ENCODE measurements at regions not wholly inside any gene's neighbourhood (a gene's known extent, or its start where the extent isn't known, plus 50 kb on each side); places are given as distances from the start of the nearest gene placed in this dataset.

DNA sequence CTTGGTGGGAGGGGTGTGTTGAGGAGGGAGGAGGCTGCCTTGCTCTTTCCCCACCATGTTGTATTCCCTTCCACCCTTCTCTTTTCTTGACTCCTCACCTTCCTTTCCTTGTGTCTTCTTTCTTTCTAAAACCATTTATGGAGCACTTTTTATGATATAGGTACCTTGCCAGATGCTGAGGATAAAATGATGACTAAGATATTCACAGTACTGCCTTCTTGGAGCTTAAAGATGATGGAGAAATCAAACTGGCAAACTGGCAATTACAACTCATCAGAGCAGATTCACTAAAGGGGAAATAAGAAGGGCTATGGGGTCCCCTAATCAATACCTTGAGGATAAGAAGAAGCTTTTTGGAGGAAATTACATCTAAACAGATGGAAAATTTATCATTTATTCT, 273.2 kb upstream of the MEF2C start:
- Histone ChIP-seq H3K4me1 (ENCODE audit: control insufficient read depth, insufficient read depth, low read length) (no peaks in the 10 kb centered on the region), H3K9me3 (replicated peaks; ENCODE audit: low read length) (no peaks in the 10 kb centered on the region), H3K9ac (ENCODE audit: low read depth, low read length) (no peak overlapping the region), H3K27me3 (ENCODE audit: control insufficient read depth, insufficient read depth, low read length) (no peaks in the 10 kb centered on the region), H3K4me3 (ENCODE audit: low read length) (no peak overlapping the region), H3K36me3 (ENCODE audit: insufficient read depth, low read length) (no peaks in the 10 kb centered on the region), H3K4me2 (ENCODE audit: low read length) (no peak overlapping the region)

DNA sequence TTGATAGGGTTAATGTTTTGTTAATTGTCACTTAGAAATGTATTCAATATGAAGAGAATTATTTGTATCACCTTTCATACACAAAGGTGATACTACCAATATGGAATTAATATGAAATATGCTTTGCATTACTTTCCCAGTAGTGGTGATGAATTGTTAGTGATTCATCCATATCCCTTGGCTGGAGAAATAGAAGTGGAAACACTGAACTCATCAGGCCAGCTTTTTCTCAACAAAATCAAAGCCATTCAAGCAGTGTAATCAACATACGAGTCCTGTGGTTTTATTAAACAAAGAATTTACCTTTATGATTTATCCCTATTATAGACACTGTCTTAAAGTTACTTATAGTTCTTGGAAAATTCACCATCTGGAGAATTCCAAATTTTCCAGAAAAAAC, 264.0 kb upstream of the MEF2C start:
- H3K36me3 ChIP-seq (ENCODE audit: insufficient read depth, low read length), result no peaks in the 10 kb centered on the region
- no peaks in the 10 kb centered on the region for H3K27me3 ChIP-seq (ENCODE audit: control insufficient read depth, insufficient read depth, low read length)
- no peaks in the 10 kb centered on the region for H3K4me1 ChIP-seq (ENCODE audit: control insufficient read depth, insufficient read depth, low read length)

DNA sequence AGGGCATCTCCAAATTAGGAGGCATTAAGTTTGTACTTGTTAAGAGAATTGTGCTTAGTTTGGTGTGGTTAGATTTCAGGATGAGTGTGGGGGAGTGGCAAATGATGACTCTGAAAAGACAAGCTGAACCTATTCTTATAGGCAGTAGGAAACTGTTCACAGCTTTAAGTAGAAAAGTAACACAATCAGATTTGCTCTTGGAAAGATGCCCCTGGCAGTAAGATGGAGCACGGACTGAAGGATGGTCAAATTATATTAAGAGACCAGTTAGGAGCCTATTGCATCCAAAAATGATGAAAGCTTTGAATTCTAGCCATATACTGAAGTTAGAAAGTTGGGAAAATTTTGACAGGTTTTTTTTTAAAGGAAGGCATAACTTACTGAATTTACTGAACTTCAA, 254.2 kb upstream of the MEF2C start:
- Histone ChIP-seq H3K9me3 (replicated peaks; ENCODE audit: low read length) (no peaks in the 10 kb centered on the region), H3K9ac (ENCODE audit: low read depth, low read length) (no peak overlapping the region), H3K4me3 (ENCODE audit: low read length) (no peak overlapping the region), H3K36me3 (ENCODE audit: insufficient read depth, low read length) (no peaks in the 10 kb centered on the region), H3K27me3 (ENCODE audit: control insufficient read depth, insufficient read depth, low read length) (no peaks in the 10 kb centered on the region), H3K4me1 (ENCODE audit: control insufficient read depth, insufficient read depth, low read length) (no peaks in the 10 kb centered on the region), H3K4me2 (ENCODE audit: low read length) (no peak overlapping the region)

More for the DNA sequence above, 264.0 kb upstream of the MEF2C start:
- Histone ChIP-seq H3K4me3 (ENCODE audit: low read length) (no peak overlapping the region), H3K9me3 (replicated peaks; ENCODE audit: low read length) (no peaks in the 10 kb centered on the region), H3K4me2 (ENCODE audit: low read length) (no peak overlapping the region), H3K9ac (ENCODE audit: low read depth, low read length) (no peak overlapping the region)

DNA sequence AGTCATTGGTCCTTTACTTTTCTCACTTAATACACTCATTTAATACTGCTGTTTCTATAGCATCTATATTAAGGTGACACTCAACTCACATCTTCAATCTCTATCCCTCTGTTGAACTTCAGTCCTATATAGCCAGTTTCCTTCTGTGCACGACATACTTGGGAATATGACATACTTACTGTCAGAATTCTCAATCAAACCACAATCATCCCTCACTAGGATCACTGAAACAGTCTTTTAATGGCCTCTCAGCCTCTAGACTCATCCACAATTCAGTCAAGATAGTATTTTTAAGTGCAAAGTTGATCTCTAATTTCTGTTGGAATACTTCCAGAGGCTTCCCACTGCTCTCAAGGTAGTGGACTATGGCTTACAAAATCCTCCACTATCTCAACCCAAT, 251.0 kb upstream of the MEF2C start:
- Histone ChIP-seq H3K4me3 (ENCODE audit: low read length) (no peak overlapping the region), H3K27me3 (ENCODE audit: control insufficient read depth, insufficient read depth, low read length) (no peaks in the 10 kb centered on the region), H3K4me1 (ENCODE audit: control insufficient read depth, insufficient read depth, low read length) (no peaks in the 10 kb centered on the region), H3K9me3 (replicated peaks; ENCODE audit: low read length) (no peaks in the 10 kb centered on the region), H3K4me2 (ENCODE audit: low read length) (no peak overlapping the region), H3K36me3 (ENCODE audit: insufficient read depth, low read length) (no peaks in the 10 kb centered on the region), H3K9ac (ENCODE audit: low read depth, low read length) (no peak overlapping the region)

DNA sequence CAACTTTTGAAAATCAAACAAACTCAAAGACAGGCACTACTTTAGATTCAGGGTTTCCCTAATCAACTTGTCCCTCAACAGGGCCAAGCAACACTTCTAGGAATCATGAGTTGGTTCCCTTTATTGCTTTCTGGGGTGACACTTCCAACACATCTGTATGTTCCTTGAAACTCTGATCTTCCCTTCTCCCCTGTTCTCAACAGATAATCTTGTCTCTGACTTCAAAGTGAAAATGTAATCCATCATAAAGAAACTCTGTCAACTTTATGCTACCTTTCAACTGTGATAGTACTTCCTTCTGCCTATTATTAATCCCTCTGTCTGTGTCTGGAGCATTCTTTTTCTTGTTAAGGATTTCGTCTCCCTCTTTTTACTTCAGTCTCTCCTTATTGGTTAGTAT, 250.1 kb upstream of the MEF2C start:
- no peaks in the 10 kb centered on the region for H3K36me3 ChIP-seq (ENCODE audit: insufficient read depth, low read length)
- peaks cover 2% of the 10 kb centered on the region for H3K4me1 ChIP-seq (ENCODE audit: control insufficient read depth, insufficient read depth, low read length)
- H3K9me3 ChIP-seq (replicated peaks; ENCODE audit: low read length), result no peaks in the 10 kb centered on the region
- no peak overlapping the region for H3K4me2 ChIP-seq (ENCODE audit: low read length)
- H3K4me3 ChIP-seq (ENCODE audit: low read length), result no peak overlapping the region
- H3K9ac ChIP-seq (ENCODE audit: low read depth, low read length), result no peak overlapping the region
- H3K27me3 ChIP-seq (ENCODE audit: control insufficient read depth, insufficient read depth, low read length), result no peaks in the 10 kb centered on the region

DNA sequence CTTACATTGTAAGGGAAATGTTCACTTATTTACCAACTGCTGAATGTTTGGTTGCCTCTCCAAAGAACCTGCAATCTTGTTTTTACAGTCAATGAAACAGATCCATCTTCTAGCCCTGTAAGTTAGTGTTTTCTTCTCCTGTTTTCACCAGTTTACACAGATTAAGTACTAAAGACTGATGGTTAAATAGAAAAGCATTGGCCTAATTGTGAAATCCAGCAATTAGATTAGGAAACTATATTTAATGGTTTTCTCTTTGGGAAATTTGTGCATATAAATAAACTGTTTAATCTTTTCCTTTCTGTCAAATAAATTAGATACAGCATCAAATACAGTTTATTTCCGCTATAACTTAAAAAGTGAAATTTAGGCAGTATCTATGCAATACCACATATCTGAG, 247.9 kb upstream of the MEF2C start:
- H3K9ac ChIP-seq (ENCODE audit: low read depth, low read length), result no peak overlapping the region
- no peaks in the 10 kb centered on the region for H3K36me3 ChIP-seq (ENCODE audit: insufficient read depth, low read length)
- H3K9me3 ChIP-seq (replicated peaks; ENCODE audit: low read length), result no peaks in the 10 kb centered on the region
- H3K4me3 ChIP-seq (ENCODE audit: low read length), result no peak overlapping the region
- no peaks in the 10 kb centered on the region for H3K27me3 ChIP-seq (ENCODE audit: control insufficient read depth, insufficient read depth, low read length)
- H3K4me2 ChIP-seq (ENCODE audit: low read length), result no peak overlapping the region
- peaks cover 9% of the 10 kb centered on the region for H3K4me1 ChIP-seq (ENCODE audit: control insufficient read depth, insufficient read depth, low read length)

DNA sequence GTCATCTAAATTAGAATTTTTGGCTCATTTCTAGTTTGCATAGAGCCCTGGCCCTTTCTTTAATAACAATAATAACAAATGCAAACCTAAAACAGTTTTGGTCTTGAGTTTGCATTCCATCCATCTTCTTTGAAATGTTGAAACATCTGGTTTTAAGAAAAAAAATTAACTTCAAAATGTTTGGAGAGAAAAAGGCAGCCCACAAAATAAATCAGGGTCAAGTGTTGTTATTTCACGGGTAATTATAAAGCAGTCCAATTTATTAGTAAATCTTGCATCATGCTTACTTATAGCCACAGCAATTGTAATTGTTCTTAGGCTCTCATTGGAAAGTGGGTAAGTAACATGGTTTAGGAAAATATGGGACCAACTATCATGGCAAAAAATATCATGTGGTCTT, 247.0 kb upstream of the MEF2C start:
- H3K9me3 ChIP-seq (replicated peaks; ENCODE audit: low read length), result no peaks in the 10 kb centered on the region
- no peak overlapping the region for H3K4me2 ChIP-seq (ENCODE audit: low read length)
- no peaks in the 10 kb centered on the region for H3K36me3 ChIP-seq (ENCODE audit: insufficient read depth, low read length)
- no peak overlapping the region for H3K9ac ChIP-seq (ENCODE audit: low read depth, low read length)
- no peaks in the 10 kb centered on the region for H3K27me3 ChIP-seq (ENCODE audit: control insufficient read depth, insufficient read depth, low read length)
- peaks cover 9% of the 10 kb centered on the region for H3K4me1 ChIP-seq (ENCODE audit: control insufficient read depth, insufficient read depth, low read length)
- H3K4me3 ChIP-seq (ENCODE audit: low read length), result no peak overlapping the region

DNA sequence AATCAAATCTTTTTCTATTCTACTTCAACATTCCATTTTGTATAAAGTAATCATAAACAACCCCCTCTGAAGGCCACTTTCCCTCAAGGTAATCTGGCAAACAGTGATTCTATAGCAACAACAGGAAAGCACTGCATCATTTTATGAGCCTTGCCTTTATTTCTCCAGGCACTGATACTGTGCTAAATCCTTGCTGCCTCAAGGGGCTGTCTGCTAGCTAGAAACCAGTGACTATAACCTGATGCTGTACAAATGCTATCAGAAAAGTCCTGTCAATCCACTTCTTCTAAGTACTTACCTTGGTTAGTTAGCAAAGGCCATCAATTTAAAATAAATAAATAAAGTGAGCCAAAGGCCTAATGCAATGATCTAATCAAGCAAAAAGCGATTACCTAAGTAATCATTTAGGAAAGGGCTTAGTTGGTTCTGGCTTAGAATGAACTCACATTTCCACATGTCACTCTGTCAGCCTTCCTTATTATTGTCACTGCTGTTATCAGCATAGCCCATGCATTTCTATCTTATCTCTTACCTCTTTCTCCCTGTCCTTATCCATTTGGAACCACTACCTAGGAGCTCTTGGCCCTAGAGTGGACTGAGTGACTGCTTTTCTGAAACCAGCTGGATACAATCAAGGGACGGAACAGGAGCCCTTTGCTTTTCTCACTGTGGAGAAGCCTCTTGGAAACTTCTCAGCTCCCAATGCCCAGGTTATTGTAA, 246.1 kb upstream of the MEF2C start:
- no peaks in the 10 kb centered on the region for H3K9me3 ChIP-seq (replicated peaks; ENCODE audit: low read length)
- peaks cover 9% of the 10 kb centered on the region for H3K4me1 ChIP-seq (ENCODE audit: control insufficient read depth, insufficient read depth, low read length)
- no peaks in the 10 kb centered on the region for H3K27me3 ChIP-seq (ENCODE audit: control insufficient read depth, insufficient read depth, low read length)
- H3K9ac ChIP-seq (ENCODE audit: low read depth, low read length), result no peak overlapping the region
- H3K4me2 ChIP-seq (ENCODE audit: low read length), result no peak overlapping the region
- H3K4me3 ChIP-seq (ENCODE audit: low read length), result no peak overlapping the region
- H3K36me3 ChIP-seq (ENCODE audit: insufficient read depth, low read length), result no peaks in the 10 kb centered on the region

DNA sequence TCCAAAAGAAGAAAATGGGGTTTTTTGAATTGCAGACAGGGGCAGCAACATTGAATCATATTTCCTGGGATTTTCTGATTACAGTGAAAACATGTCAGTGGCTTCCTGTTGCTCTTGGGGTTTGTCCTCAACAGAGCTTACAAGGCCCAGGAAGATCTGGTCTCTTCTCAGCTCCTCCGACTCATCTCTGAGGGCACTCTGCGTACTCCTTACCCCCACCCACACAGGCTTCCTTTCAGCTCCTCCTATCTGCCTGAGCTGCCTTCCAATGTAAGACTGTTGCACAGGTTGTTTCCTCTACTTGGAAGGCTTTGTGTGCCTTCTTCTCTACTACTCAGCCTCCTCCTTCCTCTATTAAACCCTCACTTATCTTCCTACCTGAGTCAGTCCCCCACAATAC, 245.1 kb upstream of the MEF2C start:
- Histone ChIP-seq H3K36me3 (ENCODE audit: insufficient read depth, low read length) (no peaks in the 10 kb centered on the region), H3K4me3 (ENCODE audit: low read length) (no peak overlapping the region), H3K4me1 (ENCODE audit: control insufficient read depth, insufficient read depth, low read length) (peaks cover 9% of the 10 kb centered on the region), H3K27me3 (ENCODE audit: control insufficient read depth, insufficient read depth, low read length) (no peaks in the 10 kb centered on the region), H3K9me3 (replicated peaks; ENCODE audit: low read length) (no peaks in the 10 kb centered on the region), H3K9ac (ENCODE audit: low read depth, low read length) (no peak overlapping the region), H3K4me2 (ENCODE audit: low read length) (no peak overlapping the region)

DNA sequence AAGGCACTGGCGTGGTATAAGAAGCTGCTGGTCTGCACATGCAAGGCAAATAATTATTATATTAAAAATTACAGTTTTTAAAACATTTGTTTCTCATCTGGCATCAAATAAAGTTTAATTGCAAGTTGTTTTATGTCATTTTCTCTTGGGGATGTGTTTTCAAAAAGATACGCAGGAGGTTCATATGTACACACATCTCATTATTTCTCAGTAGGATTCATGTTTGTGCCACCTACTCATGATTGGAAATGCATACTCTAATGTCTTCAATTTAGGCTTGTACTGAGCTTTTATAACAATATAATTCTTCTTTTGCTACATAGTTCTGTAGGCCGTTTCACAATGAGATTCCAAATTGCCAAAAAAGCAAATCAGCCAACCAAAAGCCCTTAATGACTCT, 244.2 kb upstream of the MEF2C start:
- Histone ChIP-seq H3K9ac (ENCODE audit: low read depth, low read length) (no peak overlapping the region), H3K9me3 (replicated peaks; ENCODE audit: low read length) (no peaks in the 10 kb centered on the region), H3K4me1 (ENCODE audit: control insufficient read depth, insufficient read depth, low read length) (peaks cover 9% of the 10 kb centered on the region), H3K27me3 (ENCODE audit: control insufficient read depth, insufficient read depth, low read length) (no peaks in the 10 kb centered on the region), H3K4me2 (ENCODE audit: low read length) (no peak overlapping the region), H3K4me3 (ENCODE audit: low read length) (no peak overlapping the region), H3K36me3 (ENCODE audit: insufficient read depth, low read length) (no peaks in the 10 kb centered on the region)

DNA sequence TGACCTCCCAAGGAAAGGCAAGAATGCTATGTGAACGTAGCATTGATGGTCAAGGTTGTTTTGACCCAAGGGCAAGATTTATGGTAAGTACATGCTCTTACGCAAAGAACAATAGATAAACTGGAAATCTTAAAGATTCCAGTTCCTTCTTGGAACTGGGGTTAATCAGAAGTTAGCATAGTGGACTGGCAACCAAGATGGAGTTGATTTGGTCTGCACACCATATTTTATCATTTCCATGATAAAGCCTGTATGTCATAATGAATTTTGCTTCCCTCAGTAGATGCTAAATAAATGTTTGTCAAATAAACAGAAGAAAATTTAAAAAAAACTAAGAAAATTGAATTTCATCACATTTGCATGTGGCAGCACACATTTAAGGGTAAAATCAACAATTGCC, 242.4 kb upstream of the MEF2C start:
- H3K4me2 ChIP-seq (ENCODE audit: low read length), result no peak overlapping the region
- H3K27me3 ChIP-seq (ENCODE audit: control insufficient read depth, insufficient read depth, low read length), result no peaks in the 10 kb centered on the region
- no peaks in the 10 kb centered on the region for H3K9me3 ChIP-seq (replicated peaks; ENCODE audit: low read length)
- no peaks in the 10 kb centered on the region for H3K36me3 ChIP-seq (ENCODE audit: insufficient read depth, low read length)
- peaks cover 9% of the 10 kb centered on the region for H3K4me1 ChIP-seq (ENCODE audit: control insufficient read depth, insufficient read depth, low read length)
- no peak overlapping the region for H3K9ac ChIP-seq (ENCODE audit: low read depth, low read length)
- no peak overlapping the region for H3K4me3 ChIP-seq (ENCODE audit: low read length)

DNA sequence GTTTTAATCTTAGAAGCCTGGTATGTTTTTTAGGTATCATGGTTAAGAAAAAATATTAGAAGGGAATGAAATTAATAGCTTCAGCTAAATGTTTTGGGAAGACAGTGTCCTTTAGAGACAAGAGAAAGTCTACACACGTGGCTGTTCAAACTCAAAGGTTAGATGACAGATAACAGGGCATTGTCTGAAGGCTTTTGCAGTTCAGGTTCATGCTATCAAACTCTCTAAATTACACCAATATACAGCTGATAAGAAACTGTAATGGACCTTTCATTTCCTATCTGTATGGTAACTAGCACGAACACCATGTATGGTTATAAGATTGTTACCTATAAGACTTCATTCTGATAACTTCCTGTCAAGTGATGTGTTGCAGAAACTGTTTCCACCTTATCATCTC, 240.6 kb upstream of the MEF2C start:
- H3K4me2 ChIP-seq (ENCODE audit: low read length), result no peak overlapping the region
- H3K4me3 ChIP-seq (ENCODE audit: low read length), result no peak overlapping the region
- H3K36me3 ChIP-seq (ENCODE audit: insufficient read depth, low read length), result no peaks in the 10 kb centered on the region
- H3K9me3 ChIP-seq (replicated peaks; ENCODE audit: low read length), result no peaks in the 10 kb centered on the region
- H3K27me3 ChIP-seq (ENCODE audit: control insufficient read depth, insufficient read depth, low read length), result no peaks in the 10 kb centered on the region
- H3K4me1 ChIP-seq (ENCODE audit: control insufficient read depth, insufficient read depth, low read length), result peaks cover 9% of the 10 kb centered on the region
- no peak overlapping the region for H3K9ac ChIP-seq (ENCODE audit: low read depth, low read length)
